Suprapubic skin (tissue), 4 donors: ENCODE measurements at regions not wholly inside any gene's neighbourhood (a gene's known extent, or its start where the extent isn't known, plus 50 kb on each side); places are given as distances from the start of the nearest gene placed in this dataset.

Experiments used
- EP300 ChIP-seq: sonication (generic); formaldehyde crosslinking; IDR thresholded peaks from one replicate; pipeline ENCODE4 v1.6.1; 2017; ENCODE audit warnings: antibody characterized with exemption
- POLR2A ChIP-seq, 2 donors: fragments of 450-650 bp; IDR thresholded peaks; one replicate each; pipeline ENCODE4 v1.6.1; 2017; ENCODE audit warnings: antibody characterized with exemption in 2 of 2, mild to moderate bottlenecking in 2 of 2, moderate library complexity in 2 of 2
- POLR2AphosphoS5 ChIP-seq, 3 donors: sonication (generic); formaldehyde crosslinking; IDR thresholded peaks; one replicate each; pipeline ENCODE4 v1.6.1; 2017; ENCODE audit warnings: antibody characterized with exemption in 3 of 3
- TF ChIP-seq, protein P1 (sequence below), 2 donors: fragments of 200-600 bp in 1 of 2; fragments of 450-650 bp in 1 of 2; sonication (generic) in 1 of 2; IDR thresholded peaks; one replicate each; pipeline ENCODE4 v1.5.1; 2016 to 2019; ENCODE audit warnings: antibody characterized with exemption in 2 of 2, mild to moderate bottlenecking in 1 of 2, moderate library complexity in 1 of 2

DNA sequence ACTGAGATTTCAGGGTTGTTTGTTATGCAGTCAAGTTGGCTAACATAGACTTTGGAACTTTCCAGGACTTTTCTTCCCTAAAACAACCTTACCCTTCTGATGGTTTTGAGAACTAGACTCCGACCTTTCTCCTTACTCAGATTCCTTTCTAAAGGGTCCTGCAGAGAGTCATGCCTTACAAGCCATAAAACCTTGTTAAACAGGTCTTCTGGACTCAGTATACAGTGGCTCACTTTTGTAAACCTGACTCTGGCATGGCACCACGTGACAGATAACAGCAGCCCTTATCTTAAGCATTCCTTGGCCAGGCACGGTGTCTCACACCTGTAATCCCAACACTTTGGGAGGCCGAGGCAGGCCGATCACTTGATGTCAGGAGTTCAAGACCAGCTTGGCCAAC lies 253.2 kb upstream of the RAB6C start:
- TF ChIP-seq, protein P1, sequence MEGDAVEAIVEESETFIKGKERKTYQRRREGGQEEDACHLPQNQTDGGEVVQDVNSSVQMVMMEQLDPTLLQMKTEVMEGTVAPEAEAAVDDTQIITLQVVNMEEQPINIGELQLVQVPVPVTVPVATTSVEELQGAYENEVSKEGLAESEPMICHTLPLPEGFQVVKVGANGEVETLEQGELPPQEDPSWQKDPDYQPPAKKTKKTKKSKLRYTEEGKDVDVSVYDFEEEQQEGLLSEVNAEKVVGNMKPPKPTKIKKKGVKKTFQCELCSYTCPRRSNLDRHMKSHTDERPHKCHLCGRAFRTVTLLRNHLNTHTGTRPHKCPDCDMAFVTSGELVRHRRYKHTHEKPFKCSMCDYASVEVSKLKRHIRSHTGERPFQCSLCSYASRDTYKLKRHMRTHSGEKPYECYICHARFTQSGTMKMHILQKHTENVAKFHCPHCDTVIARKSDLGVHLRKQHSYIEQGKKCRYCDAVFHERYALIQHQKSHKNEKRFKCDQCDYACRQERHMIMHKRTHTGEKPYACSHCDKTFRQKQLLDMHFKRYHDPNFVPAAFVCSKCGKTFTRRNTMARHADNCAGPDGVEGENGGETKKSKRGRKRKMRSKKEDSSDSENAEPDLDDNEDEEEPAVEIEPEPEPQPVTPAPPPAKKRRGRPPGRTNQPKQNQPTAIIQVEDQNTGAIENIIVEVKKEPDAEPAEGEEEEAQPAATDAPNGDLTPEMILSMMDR (IDR thresholded peaks at IDR 0.05), result no peak
- TF ChIP-seq POLR2A (IDR thresholded peaks at IDR 0.05) (no peak), POLR2AphosphoS5 (IDR thresholded peaks at IDR 0.05) (no peak), EP300 (no peak)
